ENCODE measurements at regions not wholly inside any gene's neighbourhood (a gene's known extent, or its start where the extent isn't known, plus 50 kb on each side); places are given as distances from the start of the nearest gene placed in this dataset.

DNA sequence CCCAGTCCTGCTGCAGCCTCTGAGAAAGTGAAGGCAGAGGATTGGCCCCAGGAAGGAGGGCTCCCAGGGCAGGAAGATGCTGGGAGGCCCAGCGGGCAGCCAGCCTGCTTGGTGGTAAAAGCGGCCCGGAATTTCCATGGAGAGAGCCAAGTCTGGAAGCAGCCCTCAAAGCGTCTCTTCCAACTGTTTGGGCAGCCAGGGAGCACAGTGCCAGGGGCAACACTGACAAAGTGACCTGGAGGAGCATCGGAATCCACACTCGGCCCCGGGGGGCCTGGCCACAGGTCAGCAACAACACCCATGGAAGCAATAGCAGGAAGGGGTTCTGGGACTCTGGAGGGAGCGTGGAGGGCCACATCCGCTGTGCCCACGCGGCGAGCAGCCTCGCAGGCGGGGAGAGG is 63.2 kb upstream of the FGFR2 start:
- TF ChIP-seq, protein P1, sequence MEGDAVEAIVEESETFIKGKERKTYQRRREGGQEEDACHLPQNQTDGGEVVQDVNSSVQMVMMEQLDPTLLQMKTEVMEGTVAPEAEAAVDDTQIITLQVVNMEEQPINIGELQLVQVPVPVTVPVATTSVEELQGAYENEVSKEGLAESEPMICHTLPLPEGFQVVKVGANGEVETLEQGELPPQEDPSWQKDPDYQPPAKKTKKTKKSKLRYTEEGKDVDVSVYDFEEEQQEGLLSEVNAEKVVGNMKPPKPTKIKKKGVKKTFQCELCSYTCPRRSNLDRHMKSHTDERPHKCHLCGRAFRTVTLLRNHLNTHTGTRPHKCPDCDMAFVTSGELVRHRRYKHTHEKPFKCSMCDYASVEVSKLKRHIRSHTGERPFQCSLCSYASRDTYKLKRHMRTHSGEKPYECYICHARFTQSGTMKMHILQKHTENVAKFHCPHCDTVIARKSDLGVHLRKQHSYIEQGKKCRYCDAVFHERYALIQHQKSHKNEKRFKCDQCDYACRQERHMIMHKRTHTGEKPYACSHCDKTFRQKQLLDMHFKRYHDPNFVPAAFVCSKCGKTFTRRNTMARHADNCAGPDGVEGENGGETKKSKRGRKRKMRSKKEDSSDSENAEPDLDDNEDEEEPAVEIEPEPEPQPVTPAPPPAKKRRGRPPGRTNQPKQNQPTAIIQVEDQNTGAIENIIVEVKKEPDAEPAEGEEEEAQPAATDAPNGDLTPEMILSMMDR (IDR thresholded peaks at IDR 0.05): no peak
- TF ChIP-seq POLR2A (IDR thresholded peaks at IDR 0.05): no peak
- TF ChIP-seq POLR2AphosphoS5 (IDR thresholded peaks at IDR 0.05): no peak
- no peak for TF ChIP-seq EP300 (IDR thresholded peaks at IDR 0.05; ENCODE audit: low read depth)
- no peak for DNase-seq
- Histone ChIP-seq H3K4me3 (no peak overlapping the region), H3K9me3 (no peaks in the 10 kb centered on the region), H3K4me1 (no peaks in the 10 kb centered on the region), H3K36me3 (no peaks in the 10 kb centered on the region), H3K27me3 (no peaks in the 10 kb centered on the region), H3K27ac (no peak overlapping the region)
- intact Hi-C loops (cut with DNase I; ENCODE audit: low total_unique reads): no loop called here
- 71 to 91% methylated on average over 6 to 13 of the region's 14 CpGs for WGBS, 2 donors (ENCODE audit: low coverage in 1 of 2)
- in situ Hi-C loops (cut with MboI; ENCODE audit: low pct_ligation_motif_present in 1 of 4, low pct_unique_long_range_greater_than_20kb in 1 of 4, low sequenced_read_pairs in 3 of 4): no loop called here

DNA sequence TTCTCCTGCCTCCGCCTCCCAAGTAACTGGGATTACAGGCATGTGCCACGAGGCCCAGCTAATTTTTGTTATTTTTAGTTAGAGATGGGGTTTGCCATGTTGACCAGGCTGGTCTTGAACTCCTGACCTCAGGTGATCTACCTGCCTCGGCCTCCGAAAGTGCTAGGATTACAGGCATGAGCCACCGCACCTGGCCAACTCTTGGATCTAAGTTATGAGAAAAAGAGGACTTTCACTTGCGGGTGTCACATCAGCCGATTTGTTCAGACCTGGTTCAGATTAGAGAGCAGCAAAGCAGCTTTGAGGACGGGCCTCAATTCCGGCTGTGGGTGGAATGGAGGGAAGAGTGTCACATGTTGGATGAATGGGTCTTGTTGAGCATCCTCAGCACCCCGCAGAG is 61.0 kb upstream of the FGFR2 start:
- H3K4me1 ChIP-seq: no peaks in the 10 kb centered on the region
- intact Hi-C loops (cut with DNase I; ENCODE audit: low total_unique reads): no loop called here
- no peak overlapping the region for H3K4me3 ChIP-seq
- in situ Hi-C loops (cut with MboI; ENCODE audit: low pct_ligation_motif_present in 1 of 4, low pct_unique_long_range_greater_than_20kb in 1 of 4, low sequenced_read_pairs in 3 of 4): no loop called here
- 89 to 97% methylated on average over 4 to 10 of the region's 10 CpGs for WGBS, 2 donors (ENCODE audit: low coverage in 1 of 2)
- no peaks in the 10 kb centered on the region for H3K27me3 ChIP-seq
- DNase-seq: no peak
- no peaks in the 10 kb centered on the region for H3K9me3 ChIP-seq
- no peaks in the 10 kb centered on the region for H3K36me3 ChIP-seq
- H3K27ac ChIP-seq: no peak overlapping the region
- TF ChIP-seq POLR2AphosphoS5 (IDR thresholded peaks at IDR 0.05): no peak
- TF ChIP-seq EP300 (IDR thresholded peaks at IDR 0.05; ENCODE audit: low read depth): no peak
- no peak for TF ChIP-seq POLR2A (IDR thresholded peaks at IDR 0.05)
- TF ChIP-seq, protein P1 (IDR thresholded peaks at IDR 0.05): no peak

GRCh38 chr10:121658611-121659010 is 60.4 kb upstream of the FGFR2 start:
- Histone ChIP-seq H3K4me3 (no peak overlapping the region), H3K9me3 (no peaks in the 10 kb centered on the region), H3K36me3 (no peaks in the 10 kb centered on the region), H3K4me1 (no peaks in the 10 kb centered on the region), H3K27ac (no peak overlapping the region), H3K27me3 (no peaks in the 10 kb centered on the region)
- no peak for TF ChIP-seq POLR2A (IDR thresholded peaks at IDR 0.05)
- TF ChIP-seq, protein P1 (IDR thresholded peaks at IDR 0.05): no peak
- no peak for TF ChIP-seq POLR2AphosphoS5 (IDR thresholded peaks at IDR 0.05)
- no peak for TF ChIP-seq EP300 (IDR thresholded peaks at IDR 0.05; ENCODE audit: low read depth)
- WGBS, 2 donors (ENCODE audit: low coverage in 1 of 2): 80 to 87% methylated on average over 2 to 3 of the region's 3 CpGs
- in situ Hi-C loops (cut with MboI; ENCODE audit: low pct_ligation_motif_present in 1 of 4, low pct_unique_long_range_greater_than_20kb in 1 of 4, low sequenced_read_pairs in 3 of 4) (no loop called here), intact Hi-C loops (cut with DNase I; ENCODE audit: low total_unique reads) (no loop called here)
- DNase-seq: no peak

GRCh38 chr10:121658111-121658510 is 59.9 kb upstream of the FGFR2 start:
- in situ Hi-C loops (cut with MboI; ENCODE audit: low pct_ligation_motif_present in 1 of 4, low pct_unique_long_range_greater_than_20kb in 1 of 4, low sequenced_read_pairs in 3 of 4): no loop called here
- no peaks in the 10 kb centered on the region for H3K4me1 ChIP-seq
- no peak overlapping the region for H3K4me3 ChIP-seq
- 87 to 94% methylated on average over 5 of the region's 5 CpGs for WGBS, 2 donors (ENCODE audit: low coverage in 1 of 2)
- intact Hi-C loops (cut with DNase I; ENCODE audit: low total_unique reads): no loop called here
- H3K9me3 ChIP-seq: no peaks in the 10 kb centered on the region
- H3K36me3 ChIP-seq: no peaks in the 10 kb centered on the region
- no peak overlapping the region for H3K27ac ChIP-seq
- H3K27me3 ChIP-seq: no peaks in the 10 kb centered on the region
- DNase-seq: no peak
- TF ChIP-seq, protein P1 (IDR thresholded peaks at IDR 0.05): no peak
- TF ChIP-seq EP300 (IDR thresholded peaks at IDR 0.05; ENCODE audit: low read depth): no peak
- TF ChIP-seq POLR2AphosphoS5 (IDR thresholded peaks at IDR 0.05): no peak
- TF ChIP-seq POLR2A (IDR thresholded peaks at IDR 0.05): no peak
